ENCODE measurements at regions not wholly inside any gene's neighbourhood (a gene's known extent, or its start where the extent isn't known, plus 50 kb on each side); places are given as distances from the start of the nearest gene placed in this dataset.
A peak's percentile ranks its signal among the peaks of the same experiment; 100 is the strongest.

DNA sequence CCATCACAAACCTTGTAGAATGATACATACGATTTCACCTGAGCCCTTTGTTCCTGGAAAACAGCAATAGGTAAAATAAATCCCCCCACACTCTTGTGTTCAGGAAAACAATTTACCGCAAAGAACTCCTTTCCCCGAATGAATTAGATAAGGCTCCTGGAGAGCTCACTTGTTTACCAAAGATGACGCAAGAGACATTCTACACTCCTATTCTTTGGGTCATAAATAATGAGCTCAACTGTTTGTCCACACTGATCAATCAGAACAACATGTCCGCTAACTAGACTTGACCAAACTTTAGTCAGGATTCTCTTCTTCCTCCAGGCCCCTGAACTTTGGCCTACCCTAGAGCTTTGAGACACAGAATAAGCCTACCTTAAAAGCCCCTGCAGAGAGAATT, 271.9 kb upstream of the OPRM1 start:
- Histone ChIP-seq H3K27me3 (ENCODE audit: control insufficient read depth in 1 of 2, insufficient read depth in 2 of 2, low read length in 2 of 2) (no peaks in the 10 kb centered on the region), H3K9me3 (ENCODE audit: low read length) (no peaks in the 10 kb centered on the region), H4K20me1 (ENCODE audit: insufficient read depth, low read length) (no peaks in the 10 kb centered on the region), H3K27ac (ENCODE audit: extremely low read length, insufficient read depth, low read length) (no peak overlapping the region), H3K79me2 (ENCODE audit: insufficient read depth, low read length) (no peaks in the 10 kb centered on the region), H3K4me2 (ENCODE audit: low read depth, low read length) (0 out of 2 replicates have a peak overlapping the region, but pooled peaks have one; percentile 5), H3K4me3 (replicated peaks in 1 of 3; ENCODE audit: insufficient read depth in 1 of 3, low read depth in 2 of 3, low read length in 3 of 3) (no peak overlapping the region), H3K9ac (ENCODE audit: insufficient read depth, low read depth, low read length) (no peak overlapping the region), H3K4me1 (ENCODE audit: insufficient read depth, low read length) (0 out of 2 replicates have a peak, but pooled peaks cover 6% of the 10 kb centered on the region), H2AFZ (ENCODE audit: low read length) (no peak overlapping the region), H3K36me3 (replicated peaks in 1 of 2; ENCODE audit: control insufficient read depth in 1 of 2, insufficient read depth in 2 of 2, low read length in 2 of 2) (no peaks in the 10 kb centered on the region)
- intact Hi-C loops (cut with micrococcal nuclease; ENCODE audit: unreplicated experiment), result no loop called here
- in situ Hi-C loops (cut with HindIII; ENCODE audit: extremely low pct_ligation_motif_present, low pct_unique_long_range_greater_than_20kb), result no loop called here
- POLR2A ChIA-PET, result no interaction called here
- 0% methylated on average over 5 of the region's 5 CpGs for WGBS (ENCODE audit: low lambda C conversion rate)
- peak; percentile 35 for DNase-seq (ENCODE audit: low spot score)
- ATAC-seq, result peak; percentile 73
- peak; percentile 8 for FAIRE-seq
- no TSS peak for BruUV-seq (replicated peaks)
- CTCF ChIA-PET (ENCODE audit: low intra/inter-chr PET ratio, low total read pairs), result no interaction called here
- TF ChIP-seq ZNF264 (CRISPR knock-in tag; IDR thresholded peaks at IDR 0.05) (no peak), ZNF772 (CRISPR knock-in tag; IDR thresholded peaks at IDR 0.05) (no peak), FOXA3 (CRISPR knock-in tag; IDR thresholded peaks at IDR 0.05) (peak; percentile 49; the same call in 1 of the 2 replicates), PITX1 (CRISPR knock-in tag; IDR thresholded peaks at IDR 0.05) (no peak), ZNF891 (CRISPR knock-in tag; IDR thresholded peaks at IDR 0.05) (no peak), JUNB (CRISPR knock-in tag; IDR thresholded peaks at IDR 0.05; ENCODE audit: borderline replicate concordance) (no peak), FOXK1 (CRISPR knock-in tag; IDR thresholded peaks at IDR 0.05; ENCODE audit: borderline replicate concordance, low read depth) (no peak), KLF16 (CRISPR knock-in tag; IDR thresholded peaks at IDR 0.05) (no peak), ZFAT (CRISPR knock-in tag; conservative IDR thresholded peaks at IDR 0.05) (no peak), ZNF564 (CRISPR knock-in tag; IDR thresholded peaks at IDR 0.05) (no peak), KLF15 (CRISPR knock-in tag; IDR thresholded peaks at IDR 0.05; ENCODE audit: borderline replicate concordance) (no peak), ZNF557 (CRISPR knock-in tag; IDR thresholded peaks at IDR 0.05) (no peak), ZNF672 (CRISPR knock-in tag; IDR thresholded peaks at IDR 0.05) (no peak), SUZ12 (IDR thresholded peaks at IDR 0.05; ENCODE audit: low read depth, low read length) (no peak), BCL6 (CRISPR knock-in tag; IDR thresholded peaks at IDR 0.05) (peak; percentile 69), REXO4 (CRISPR knock-in tag; IDR thresholded peaks at IDR 0.05; ENCODE audit: borderline replicate concordance) (no peak), HOXA3 (CRISPR knock-in tag; IDR thresholded peaks at IDR 0.05) (no peak)
- TF ChIP-seq, protein P1, sequence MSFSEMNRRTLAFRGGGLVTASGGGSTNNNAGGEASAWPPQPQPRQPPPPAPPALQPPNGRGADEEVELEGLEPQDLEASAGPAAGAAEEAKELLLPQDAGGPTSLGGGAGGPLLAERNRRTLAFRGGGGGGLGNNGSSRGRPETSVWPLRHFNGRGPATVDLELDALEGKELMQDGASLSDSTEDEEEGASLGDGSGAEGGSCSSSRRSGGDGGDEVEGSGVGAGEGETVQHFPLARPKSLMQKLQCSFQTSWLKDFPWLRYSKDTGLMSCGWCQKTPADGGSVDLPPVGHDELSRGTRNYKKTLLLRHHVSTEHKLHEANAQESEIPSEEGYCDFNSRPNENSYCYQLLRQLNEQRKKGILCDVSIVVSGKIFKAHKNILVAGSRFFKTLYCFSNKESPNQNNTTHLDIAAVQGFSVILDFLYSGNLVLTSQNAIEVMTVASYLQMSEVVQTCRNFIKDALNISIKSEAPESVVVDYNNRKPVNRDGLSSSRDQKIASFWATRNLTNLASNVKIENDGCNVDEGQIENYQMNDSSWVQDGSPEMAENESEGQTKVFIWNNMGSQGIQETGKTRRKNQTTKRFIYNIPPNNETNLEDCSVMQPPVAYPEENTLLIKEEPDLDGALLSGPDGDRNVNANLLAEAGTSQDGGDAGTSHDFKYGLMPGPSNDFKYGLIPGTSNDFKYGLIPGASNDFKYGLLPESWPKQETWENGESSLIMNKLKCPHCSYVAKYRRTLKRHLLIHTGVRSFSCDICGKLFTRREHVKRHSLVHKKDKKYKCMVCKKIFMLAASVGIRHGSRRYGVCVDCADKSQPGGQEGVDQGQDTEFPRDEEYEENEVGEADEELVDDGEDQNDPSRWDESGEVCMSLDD (CRISPR knock-in tag; IDR thresholded peaks at IDR 0.05; ENCODE audit: borderline replicate concordance), result no peak
- TF ChIP-seq, protein P2, sequence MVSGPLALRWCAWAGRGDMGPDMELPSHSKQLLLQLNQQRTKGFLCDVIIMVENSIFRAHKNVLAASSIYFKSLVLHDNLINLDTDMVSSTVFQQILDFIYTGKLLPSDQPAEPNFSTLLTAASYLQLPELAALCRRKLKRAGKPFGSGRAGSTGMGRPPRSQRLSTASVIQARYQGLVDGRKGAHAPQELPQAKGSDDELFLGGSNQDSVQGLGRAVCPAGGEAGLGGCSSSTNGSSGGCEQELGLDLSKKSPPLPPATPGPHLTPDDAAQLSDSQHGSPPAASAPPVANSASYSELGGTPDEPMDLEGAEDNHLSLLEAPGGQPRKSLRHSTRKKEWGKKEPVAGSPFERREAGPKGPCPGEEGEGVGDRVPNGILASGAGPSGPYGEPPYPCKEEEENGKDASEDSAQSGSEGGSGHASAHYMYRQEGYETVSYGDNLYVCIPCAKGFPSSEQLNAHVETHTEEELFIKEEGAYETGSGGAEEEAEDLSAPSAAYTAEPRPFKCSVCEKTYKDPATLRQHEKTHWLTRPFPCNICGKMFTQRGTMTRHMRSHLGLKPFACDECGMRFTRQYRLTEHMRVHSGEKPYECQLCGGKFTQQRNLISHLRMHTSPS (CRISPR knock-in tag; IDR thresholded peaks at IDR 0.05; ENCODE audit: low read depth), result no peak
